ENCODE measurements at regions not wholly inside any gene's neighbourhood (a gene's known extent, or its start where the extent isn't known, plus 50 kb on each side); places are given as distances from the start of the nearest gene placed in this dataset.

- TF ChIP-seq GATA2 (IDR thresholded peaks at IDR 0.05; ENCODE audit: low read depth, low read length) (no peak), GATA3 (IDR thresholded peaks at IDR 0.05; ENCODE audit: low read depth, low read length) (no peak)
Observed at GRCh38 chr2:48817355-48817754, 61.8 kb upstream of the LHCGR start.
